HG02588 (cell line): ENCODE measurements at regions not wholly inside any gene's neighbourhood (a gene's known extent, or its start where the extent isn't known, plus 50 kb on each side); places are given as distances from the start of the nearest gene placed in this dataset.
"Not testable (repeated sequence)": the region's sequence is repeated elsewhere in the genome, so short reads cannot be mapped to it uniquely, and the experiment has no call there.

Experiments
- ATAC-seq: cut with Tn5 transposase; IDR thresholded peaks from one replicate; pipeline ENCODE4 v1.9.1; 2021; ENCODE audit warnings: mild to moderate bottlenecking, moderate library complexity; ENCODE audit not compliant: unreplicated experiment

DNA sequence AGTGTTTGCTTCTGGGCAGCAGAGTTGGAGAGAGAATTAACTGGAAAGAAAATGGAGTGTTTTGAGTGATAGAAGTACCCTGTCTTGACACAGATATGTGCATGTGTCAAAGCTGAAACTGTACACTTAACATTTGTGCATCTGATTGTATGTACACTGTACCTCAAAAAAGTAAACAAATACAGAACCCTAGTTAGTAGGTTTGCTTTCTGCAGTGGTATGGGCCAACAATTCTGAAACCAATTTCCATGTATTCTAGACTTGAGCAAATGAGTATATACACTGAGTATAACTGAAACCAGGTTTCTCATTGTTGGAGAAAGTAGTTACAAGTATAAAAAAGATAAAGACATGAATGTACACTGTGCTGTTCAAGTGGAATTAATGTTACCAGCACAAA is 52.4 kb downstream of the ELAPOR2 start:
- no peak for ATAC-seq

DNA sequence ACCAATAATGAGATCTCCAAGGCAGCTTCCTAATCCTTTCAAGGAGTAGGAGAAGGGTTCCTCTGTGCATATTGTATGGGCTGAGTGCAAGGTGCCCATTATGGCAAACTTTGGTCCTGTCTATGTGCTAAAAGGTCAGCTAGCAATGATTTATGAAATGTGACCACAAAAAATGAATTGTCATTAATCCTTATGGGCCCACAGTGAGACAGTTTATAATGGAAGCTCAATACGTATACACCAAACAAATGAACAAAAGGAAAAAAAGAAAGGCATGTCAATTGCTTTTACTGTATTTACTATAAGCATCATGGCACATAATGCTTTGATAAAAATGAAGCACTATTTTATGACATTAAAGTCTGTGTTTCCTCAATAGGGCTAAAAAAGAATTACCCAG is 54.5 kb downstream of the ELAPOR2 start:
- ATAC-seq = no peak

DNA sequence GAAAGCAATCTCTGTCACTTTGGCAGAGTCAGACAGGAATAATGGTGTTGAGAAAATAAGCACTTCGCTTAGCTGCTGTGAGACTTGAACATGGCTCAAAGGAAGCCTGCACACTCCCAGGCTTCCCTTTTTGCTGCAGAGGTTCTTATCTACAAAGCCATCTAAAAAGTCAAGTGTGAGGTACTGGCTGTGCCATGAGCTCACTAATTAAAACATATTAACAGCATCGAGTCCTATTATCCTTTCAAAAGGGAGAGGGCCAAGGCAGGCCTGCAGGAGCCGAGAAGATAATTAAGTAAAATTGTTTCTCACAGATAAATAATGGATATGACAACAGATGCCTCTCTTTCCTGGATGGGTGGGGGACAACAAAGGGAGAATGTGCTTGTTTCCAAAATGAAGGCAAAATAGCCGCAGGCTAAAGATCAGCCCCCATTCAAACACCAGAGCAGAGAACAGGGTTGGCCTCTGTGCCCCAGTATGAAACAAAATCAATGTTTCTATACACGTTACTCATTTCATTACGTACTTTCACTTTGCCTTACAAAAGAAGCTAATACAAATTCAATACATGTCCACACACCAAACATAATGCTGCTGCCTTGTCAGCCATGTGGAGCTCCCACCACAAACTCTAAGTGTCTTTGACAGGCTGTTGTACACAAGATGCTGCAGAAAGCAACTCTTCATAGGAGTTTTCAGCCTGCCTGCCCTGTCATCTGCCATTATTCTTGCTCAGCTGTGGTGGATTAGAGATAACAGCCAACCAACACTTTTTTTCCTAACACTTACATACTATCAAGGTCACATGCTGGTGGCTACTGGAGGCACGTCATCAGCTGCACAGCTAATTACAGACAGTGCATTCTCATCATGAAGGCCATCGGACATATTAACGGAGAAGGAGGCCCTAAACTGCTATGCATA is 55.3 kb downstream of the ELAPOR2 start:
- no peak for ATAC-seq

DNA sequence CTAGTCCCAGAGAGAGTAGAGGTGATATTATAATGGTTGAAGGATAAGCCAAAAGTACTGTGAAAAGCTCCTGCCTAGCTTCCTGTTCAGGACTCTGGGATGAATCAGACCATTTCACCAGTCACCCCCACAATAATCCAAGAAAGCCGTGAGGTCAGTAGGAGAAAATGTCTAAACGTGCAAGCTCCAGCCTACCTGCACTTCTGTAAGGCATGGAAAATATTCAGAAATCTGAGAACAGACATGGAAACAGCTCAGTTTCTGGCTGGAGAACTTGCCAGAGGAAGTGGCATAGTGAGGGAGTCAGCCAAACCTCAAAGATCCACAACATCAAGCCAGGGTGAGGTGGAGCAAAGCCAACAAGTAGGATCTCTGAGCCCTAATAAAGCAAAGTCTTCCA is 58.2 kb downstream of the ELAPOR2 start:
- no peak for ATAC-seq

DNA sequence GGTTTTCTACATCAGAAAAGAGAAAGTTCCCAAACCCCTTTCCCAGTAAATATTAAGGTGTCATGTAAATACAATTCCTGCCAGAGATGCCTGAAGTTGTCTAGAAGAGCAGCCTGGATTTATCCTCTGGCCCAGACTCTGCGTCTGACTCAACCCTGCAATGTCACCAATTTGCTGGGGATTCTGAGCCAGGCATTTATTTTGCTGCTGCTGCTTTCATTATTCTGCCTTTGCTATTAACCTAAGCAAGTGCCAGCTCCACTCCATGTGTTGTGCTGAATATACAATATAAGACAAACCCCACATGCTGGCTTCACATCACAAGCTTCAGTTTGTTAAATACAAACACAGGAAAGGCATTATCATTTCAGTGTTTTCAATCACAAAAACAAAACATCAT is 59.1 kb downstream of the ELAPOR2 start:
- no peak for ATAC-seq

DNA sequence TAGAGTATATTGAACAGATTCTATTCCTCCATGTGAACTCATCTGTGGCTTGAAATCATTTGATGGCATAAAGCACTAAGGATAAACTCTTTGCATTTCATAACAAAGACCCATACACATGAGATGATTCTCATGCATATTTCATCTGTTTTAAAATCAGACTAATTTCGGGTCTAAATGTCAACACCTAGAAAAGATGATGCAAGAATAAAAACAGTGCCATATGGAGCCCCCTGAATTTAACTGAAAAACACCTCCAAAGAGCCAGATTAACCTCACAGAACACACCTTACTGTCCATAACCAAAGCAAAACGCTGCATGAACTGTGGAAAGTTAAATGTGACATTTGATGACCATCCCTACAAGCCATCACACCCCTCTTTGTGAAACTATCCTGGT is 59.7 kb downstream of the ELAPOR2 start:
- no peak for ATAC-seq

DNA sequence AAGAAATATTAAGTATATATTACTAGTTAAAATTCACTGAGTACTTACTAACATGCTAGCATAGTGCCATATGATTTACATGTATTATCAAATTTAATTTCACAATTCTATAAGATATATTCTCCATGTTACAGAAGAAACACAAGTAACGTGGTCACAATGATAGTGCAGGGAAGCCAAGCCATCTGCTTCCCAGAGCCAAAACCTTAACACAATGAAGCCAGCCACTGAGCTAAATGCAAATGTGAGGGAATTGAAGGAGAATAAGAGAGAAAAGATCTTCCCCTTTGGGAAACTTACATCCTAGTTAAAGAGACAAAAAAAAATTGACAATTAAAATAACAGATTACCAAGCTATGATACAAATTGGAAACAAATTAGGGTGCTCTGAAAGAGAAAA is 63.6 kb downstream of the ELAPOR2 start:
- ATAC-seq = no peak

DNA sequence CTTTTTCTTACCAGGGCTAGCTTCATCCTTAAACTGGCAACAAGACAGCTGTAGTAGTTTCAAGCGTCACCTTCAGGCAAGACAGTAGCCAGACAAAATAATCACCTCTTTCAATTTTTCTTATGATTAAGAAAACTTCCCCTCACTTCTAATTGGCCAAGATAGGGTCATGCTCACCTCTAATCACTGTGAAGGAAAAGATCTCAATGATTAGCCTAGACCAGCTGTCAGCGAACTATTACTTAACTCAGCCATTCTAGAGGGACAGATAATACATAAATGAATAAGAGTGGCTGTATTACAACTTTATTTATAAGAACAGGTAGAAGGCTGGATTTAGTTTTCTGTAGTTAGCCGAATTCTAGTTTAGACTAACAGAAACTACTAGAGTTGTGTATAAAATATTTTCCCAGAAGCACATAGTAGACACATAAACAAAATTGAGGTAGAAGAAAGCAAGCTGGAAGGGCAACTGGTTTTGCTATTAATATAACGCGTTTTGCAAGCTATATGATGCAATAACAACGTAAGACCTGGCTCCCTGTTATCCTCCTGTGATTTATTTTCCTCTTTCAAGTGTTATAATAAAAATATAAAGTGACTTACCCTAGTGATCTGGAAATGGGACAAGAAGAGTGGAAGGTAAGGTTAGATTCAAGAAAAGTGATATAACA is 64.3 kb downstream of the ELAPOR2 start:
- ATAC-seq = no peak

DNA sequence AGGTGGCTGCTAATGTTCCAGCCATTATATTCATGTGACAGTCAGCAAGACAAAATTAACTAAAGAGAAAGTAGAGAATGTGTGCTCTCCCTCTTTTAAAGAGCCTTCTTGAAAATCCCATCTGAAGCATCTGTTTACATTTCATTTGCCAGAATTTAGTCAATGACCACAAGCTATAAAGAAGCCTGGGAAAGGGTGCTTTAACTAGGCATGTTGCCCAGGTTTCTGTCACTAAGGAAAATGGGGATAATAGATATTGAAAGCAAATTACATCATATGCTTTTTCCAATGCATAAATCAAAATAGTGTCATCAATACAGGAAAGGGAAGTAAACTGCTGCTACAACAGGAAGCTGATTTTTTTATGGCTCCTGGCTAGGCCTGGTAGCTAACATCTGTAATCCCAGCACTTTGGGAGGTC is 67.7 kb downstream of the ELAPOR2 start:
- peak; percentile 6 for ATAC-seq

DNA sequence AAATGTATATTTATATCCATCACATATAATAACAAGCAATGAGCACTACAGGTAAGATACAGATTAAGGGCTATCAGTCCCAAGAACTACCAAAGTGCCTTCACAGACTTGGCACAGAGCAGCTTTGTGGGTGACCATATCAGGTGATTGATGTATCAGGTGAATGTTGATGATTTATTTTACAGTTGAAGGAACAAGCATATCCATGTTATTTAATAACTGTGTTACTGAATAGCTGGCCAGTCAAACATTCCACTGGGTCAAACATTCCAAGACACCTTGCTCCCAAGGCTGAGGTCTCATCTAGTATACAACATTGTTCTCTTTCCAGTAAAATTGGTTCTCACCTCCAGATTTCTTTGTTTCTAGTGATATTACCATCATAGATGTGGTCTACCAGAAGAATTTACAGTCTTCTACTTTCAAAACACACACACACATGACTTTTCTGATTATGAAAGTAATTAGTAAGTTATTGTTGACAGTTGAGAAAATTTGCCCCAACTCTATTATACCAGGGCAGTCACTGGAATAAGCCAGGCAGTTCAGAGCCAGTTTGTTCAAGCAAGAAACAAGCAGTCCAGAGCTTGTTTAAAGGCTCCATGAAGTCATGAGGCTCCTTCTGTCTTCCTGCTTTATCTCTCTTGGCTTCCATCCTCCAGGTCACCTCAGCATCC is 68.2 kb downstream of the ELAPOR2 start:
- ATAC-seq = peak; percentile 72

DNA sequence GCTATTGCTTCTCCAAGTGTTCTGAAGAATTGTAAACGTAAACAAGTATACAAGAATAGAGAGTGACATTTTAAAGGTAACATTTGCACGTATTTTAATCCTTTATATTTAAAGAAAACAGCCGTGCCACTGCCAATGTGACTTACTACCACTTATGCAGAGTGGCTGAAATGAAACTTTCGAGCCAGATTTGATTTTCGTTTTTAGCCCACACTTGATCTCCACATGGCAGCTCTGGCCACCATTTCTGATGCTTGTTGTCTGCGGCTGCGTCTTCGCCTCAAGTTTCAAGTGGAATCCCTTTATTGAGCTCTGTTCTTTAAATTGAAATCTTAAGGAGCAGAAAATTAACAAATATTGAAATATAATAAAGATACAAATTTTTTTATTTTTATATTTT is 70.0 kb downstream of the ELAPOR2 start:
- no peak for ATAC-seq

DNA sequence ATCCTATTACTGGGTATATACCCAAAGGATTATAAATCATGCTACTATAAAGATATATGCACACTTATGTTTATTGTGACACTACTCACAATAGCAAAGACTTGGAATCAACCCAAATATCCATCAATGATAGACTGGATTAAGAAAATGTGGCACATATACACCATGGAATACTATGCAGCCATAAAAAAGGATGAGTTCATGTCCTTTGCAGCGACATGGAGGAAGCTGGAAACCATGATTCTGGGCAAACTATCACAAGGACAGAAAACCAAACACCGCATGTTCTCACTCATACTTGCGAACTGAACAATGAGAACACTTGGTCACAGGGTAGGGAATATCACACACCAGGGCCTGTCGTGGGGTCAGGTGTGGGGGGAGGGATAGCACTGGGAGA is 71.6 kb downstream of the ELAPOR2 start:
- ATAC-seq = not testable (repeated sequence)

DNA sequence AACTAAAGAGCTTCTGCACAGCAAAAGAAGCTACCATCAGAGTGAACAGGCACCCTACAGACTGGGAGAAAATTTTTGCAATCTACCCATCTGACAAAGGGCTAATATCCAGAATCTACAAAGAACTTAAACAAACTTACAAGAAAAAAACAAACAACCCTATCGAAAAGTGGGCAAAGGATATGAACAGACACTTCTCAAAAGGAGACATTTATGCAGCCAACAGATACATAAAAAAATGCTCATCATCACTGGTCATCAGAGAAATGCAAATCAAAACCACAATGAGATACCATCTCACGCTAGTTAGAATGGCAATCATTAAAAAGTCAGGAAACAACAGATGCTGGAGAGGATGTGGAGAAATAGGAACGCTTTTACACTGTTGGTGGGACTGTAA is 72.1 kb downstream of the ELAPOR2 start:
- not testable (repeated sequence) for ATAC-seq

DNA sequence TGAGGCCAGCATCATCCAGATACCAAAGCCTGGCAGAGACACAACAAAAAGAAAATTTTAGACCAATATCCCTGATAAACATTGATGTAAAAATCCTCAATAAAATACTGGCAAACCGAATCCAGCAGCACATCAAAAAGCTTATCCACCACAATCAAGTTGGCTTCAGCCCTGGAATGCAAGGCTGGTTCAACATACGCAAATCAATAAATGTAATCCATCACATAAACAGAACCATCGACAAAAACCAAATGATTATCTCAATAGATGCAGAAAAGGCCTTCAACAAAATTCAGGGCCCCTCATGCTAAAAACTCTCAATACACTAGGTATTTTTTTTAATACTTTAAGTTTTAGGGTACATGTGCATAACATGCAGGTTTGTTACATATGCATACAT is 74.1 kb downstream of the ELAPOR2 start:
- not testable (repeated sequence) for ATAC-seq

DNA sequence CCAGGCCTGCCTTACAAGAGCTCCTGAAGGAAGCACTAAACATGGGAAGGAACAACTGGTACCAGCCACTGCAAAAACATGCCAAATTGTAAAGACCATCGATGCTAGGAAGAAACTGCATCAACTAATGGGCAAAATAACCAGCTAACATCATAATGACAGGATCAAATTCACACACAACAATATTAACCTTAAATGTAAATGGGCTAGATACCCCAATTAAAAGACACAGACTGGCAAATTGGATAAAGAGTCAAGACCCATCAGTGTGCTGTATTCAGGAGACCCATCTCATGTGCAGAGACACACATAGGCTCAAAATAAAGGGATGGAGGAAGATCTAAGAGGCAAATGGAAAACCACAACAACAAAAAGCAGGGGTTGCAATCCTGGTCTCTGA is 75.8 kb downstream of the ELAPOR2 start:
- not testable (repeated sequence) for ATAC-seq

DNA sequence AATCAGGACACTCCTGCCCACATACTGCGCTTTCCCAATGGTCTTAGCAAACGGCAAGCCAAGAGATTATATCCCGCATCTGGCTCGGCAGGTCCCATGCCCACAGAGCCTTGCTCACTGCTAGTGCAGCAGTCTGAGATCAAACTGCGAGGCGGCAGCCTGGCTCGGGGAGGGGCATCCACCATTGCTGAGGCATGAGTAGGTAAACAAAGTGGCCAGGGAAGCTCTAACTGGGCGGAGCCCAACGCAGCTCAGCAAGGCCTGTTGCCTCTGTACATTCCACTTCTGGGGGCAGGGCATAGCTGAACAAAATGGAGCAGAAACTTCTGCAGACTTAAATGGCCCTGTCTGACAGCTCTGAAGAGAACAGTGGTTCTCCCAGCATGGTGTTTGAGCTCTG is 77.5 kb downstream of the ELAPOR2 start:
- ATAC-seq = not testable (repeated sequence)

DNA sequence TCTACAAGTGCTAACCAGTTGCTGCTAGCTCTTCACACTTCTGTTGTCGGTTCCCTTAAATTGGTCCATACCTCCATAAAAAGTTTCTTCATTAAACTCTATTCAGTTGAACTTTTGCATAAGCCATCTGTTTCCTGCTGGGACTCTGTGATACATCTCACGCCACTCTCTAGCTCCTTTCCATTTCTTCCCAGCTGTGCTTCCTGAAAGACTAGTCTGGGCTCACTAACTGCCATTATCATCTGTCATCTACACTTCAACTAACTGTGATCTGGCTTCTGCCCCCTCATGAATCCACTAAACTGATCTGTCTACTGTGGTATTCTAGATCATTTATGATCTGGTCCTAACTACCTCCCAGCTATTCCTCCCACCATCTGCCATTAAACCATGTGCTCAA is 78.3 kb downstream of the ELAPOR2 start:
- no peak for ATAC-seq

DNA sequence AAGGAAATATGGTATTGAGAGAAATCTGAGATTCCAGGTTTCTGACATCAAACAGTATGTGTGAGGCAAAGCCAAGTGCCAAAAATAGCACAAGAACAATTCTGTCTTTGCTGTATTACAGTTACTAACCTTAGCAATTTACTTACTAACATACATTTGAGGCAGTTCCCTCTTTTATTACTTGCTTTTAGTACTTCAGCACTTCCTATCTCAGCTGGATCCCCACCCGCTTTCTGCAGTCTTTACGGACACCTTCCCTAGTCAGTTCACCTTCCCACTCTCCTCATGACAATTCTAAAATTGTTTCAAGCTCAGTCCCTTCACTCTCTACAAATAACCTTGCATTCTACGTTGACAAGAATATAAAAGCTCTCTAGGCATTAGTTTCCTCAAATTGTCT is 79.2 kb downstream of the ELAPOR2 start:
- no peak for ATAC-seq

DNA sequence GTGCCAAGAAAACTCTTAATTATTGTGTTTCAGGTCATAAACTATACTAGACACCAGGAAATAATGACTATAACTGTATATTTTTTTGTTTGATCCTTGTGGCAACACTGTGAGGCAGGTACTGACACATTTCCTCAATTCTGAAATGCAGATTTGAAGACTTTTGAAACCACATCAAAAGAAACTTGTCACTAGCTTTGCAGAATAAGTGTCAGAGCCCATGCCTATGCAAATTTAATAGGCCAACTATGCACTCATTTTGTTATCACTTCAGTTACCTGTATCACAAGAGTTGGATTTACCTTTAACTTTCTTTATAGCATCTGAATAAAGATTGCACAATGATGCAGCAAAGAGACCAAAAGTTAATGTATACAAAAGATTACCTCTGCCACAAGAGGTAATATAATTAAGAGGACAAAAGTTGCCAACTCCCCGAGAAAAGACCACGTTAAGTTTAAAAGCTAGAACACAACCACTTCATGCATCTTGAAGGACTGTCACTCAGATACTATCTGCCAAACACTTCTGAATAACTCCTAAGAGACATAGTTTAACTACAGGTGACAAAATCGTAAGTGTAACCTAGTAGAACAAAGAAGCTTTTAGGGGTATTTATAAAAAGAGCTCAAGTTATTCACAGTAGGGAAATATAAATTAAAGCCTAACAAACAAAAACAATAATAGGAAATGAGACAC is 80.5 kb downstream of the ELAPOR2 start:
- ATAC-seq = peak; percentile 74

DNA sequence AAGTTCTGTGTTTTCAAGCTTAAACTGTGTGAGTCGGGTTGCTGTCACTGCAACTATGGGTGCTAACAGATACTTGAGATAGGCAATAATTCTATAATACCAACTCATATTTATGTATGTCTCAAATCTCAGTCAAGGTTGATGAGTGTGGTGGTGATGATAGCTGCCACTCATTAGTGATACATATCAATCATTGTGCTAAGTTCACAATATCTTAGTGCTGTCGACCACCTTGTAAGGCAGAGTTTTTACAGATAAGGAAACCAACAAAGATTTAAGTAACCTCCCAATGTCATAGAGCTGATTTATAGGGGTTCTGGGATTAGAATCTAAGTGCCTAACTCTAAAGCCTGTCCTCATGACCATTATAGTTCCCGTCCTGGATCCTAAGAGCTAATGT is 82.5 kb downstream of the ELAPOR2 start:
- no peak for ATAC-seq

DNA sequence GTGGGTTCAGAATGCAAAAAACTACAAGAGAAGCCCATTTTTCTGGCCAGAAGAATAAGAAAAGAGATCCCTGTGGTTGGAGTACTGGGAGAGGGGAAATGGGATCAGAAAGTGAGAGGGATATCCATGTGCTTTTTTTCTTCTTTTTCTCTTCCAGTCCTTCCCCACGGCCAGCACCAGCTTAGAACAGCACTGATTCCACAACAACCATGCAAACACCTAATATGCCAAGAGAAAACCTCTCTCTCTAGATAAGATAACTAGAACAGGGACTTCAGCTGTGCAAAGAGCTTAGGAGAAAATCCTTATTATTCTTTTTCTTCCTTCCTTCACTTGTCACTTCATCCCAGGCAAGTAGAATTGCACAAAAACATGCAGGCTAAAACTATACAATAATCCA is 83.5 kb downstream of the ELAPOR2 start:
- no peak for ATAC-seq
